Testis (tissue), 2 donors: ENCODE measurements at regions not wholly inside any gene's neighbourhood (a gene's known extent, or its start where the extent isn't known, plus 50 kb on each side); places are given as distances from the start of the nearest gene placed in this dataset.

Experiments
- POLR2A ChIP-seq: fragments of 450-650 bp; IDR thresholded peaks from one replicate; pipeline ENCODE4 v1.6.1; 2017; ENCODE audit warnings: antibody characterized with exemption, mild to moderate bottlenecking, moderate library complexity
- TF ChIP-seq, protein P1 (sequence below), 3 experiments: fragments of 450-650 bp in 2 of 3; fragments of 200-600 bp in 1 of 3; sonication (generic) in 1 of 3; IDR thresholded peaks; one replicate each; pipeline ENCODE4 v1.5.1; 2016 to 2019; ENCODE audit warnings: antibody characterized with exemption in 3 of 3, mild to moderate bottlenecking in 2 of 3, moderate library complexity in 1 of 3

DNA sequence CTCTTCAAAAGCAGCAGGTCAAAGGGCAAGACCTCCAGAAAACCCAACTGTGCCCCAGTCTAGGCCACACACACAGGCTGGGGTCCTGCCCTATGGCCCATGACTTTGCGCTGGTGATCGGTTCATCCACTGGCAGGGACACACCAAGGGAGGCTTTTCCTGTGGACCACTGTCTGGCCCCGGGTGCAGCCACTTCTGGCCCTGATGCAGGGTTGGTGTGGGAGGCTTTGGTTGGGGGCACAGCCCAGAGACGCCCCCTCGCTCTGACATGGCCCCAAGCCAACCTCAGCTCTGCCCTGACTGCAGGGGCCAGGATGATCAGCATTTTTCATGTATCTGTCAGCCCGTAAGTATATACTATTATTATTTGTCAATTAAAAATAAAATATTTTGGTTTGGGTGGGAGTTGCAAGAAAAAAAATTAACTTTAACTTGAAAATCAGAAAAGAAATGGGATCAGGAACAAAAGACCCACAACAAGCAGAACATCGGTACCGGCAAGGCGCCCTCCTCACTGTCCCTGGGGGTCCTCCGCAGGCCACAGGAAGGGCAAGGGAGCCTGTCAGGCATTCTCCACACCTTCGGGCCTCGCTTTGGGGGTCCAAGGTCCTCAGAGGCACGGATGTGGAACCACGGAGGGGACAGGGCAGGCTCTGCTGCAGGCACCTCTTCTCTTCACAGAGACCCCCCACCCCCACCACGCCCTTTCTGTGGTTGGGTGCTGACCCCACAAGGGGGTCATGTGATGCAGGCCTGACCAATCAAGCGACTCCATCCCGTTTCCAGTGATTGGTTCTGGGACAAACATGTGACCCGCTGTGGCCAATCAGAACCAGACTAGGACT is 181.5 kb upstream of the SFSWAP start:
- TF ChIP-seq, protein P1, sequence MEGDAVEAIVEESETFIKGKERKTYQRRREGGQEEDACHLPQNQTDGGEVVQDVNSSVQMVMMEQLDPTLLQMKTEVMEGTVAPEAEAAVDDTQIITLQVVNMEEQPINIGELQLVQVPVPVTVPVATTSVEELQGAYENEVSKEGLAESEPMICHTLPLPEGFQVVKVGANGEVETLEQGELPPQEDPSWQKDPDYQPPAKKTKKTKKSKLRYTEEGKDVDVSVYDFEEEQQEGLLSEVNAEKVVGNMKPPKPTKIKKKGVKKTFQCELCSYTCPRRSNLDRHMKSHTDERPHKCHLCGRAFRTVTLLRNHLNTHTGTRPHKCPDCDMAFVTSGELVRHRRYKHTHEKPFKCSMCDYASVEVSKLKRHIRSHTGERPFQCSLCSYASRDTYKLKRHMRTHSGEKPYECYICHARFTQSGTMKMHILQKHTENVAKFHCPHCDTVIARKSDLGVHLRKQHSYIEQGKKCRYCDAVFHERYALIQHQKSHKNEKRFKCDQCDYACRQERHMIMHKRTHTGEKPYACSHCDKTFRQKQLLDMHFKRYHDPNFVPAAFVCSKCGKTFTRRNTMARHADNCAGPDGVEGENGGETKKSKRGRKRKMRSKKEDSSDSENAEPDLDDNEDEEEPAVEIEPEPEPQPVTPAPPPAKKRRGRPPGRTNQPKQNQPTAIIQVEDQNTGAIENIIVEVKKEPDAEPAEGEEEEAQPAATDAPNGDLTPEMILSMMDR (IDR thresholded peaks at IDR 0.05) = no peak
- TF ChIP-seq POLR2A = no peak
